Right lung (tissue), 2 donors: ENCODE measurements at regions not wholly inside any gene's neighbourhood (a gene's known extent, or its start where the extent isn't known, plus 50 kb on each side); places are given as distances from the start of the nearest gene placed in this dataset.

Experiments
- DNase-seq, 2 donors: peaks; one replicate each; pipeline ENCODE4 v3.0.0-alpha.2; 2013

DNA sequence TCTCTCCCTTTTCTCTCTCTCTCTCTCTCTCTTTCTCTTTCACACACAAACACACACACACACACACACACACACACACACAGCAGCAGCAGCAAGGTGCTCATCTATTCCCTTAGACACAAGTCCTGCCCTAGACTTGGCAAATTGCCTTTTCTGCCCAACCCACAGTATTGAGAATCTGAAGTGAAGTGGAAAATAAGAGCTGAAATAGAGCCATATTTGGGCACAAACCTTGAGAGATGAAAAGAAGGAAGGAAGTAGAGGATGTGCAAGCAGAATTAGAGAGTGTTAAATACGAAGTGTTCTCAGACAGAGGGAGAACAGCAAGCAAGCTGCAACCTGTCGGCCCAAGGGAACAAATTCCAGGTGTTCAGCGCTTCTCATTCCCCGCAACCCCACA is 557.5 kb upstream of the NOX3 start:
- DNase-seq: no peak

DNA sequence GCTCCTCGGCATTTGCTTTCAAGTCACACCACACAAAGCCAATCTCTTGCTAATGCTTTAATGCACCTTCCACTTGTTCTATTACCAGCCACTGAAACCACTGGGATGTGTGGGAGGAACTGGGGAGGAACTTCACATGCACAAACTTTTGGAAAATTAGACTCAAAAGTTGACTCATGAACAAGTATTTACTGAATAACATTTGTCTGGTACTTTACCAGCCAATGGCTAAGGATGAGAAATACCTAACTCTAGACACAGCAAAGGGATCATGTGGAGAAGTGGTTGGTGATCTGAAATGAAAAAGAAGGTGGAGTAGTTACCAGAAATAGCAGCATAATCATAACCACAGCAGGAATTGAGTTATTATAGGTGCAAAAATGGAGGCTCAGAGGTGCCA is 554.0 kb upstream of the NOX3 start:
- no peak for DNase-seq

- no peak for DNase-seq
These were observed 549.2 kb upstream of the NOX3 start for GRCh38 chr6:156004796-156005195.

DNA sequence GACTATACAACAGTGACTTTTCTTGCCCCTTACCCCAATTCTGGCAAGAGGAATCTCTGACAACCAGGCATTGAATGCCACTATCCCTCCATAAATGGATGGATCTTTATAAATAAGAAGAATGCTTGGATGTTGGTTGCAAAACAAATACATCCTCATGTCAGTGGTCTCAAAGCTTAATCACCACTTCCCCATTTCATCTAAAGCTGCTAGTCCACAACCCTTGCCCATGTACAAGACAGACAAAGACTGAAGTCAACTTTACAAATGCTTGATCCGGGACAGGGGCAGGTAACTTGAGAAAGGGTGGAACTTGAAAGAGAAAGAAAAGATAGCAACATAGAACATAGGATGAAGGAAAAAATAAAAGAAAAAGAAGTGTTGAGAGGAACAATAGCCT is 540.5 kb upstream of the NOX3 start:
- no peak for DNase-seq

DNA sequence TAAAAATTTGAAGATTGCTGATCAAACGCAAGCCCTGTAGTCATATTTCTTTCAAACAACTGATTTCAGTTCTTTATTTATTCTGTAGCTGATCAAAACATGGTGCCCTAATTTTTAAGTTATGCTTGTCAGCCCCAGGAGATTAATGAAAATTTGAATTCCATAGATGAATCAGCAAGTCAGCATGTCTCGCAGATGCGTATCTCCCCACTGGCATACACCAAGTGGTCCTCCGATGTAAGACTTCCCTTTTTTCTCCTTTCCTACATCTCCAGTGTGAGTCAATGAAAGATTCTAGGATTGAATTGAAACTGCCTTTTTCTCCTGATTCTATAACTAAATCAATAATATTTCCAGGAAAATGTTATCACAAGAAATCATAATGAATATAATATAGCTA is 539.6 kb upstream of the NOX3 start:
- no peak for DNase-seq

- no peak for DNase-seq
These were observed 538.4 kb upstream of the NOX3 start for GRCh38 chr6:155994086-155994485.

DNA sequence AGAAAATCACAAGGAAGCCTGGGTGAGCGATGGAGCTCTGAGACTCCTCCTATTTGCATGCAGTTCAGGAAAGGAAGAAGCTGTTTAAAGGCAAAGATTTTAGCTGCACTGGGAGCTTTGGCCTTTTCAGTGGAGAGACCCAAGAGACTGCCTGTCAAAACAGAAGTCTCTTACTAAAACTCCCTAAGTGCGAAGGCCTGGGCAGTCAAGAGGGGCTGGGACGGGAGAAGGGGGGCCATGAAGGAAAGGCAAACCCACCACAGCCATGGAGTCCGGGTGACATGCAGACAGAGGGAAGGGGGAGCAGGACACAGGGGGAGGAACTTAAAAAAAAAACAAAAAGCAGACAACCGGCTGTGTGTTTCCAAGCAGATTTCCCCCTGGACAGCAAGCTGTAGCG is 537.6 kb upstream of the NOX3 start:
- DNase-seq: no peak

- DNase-seq: peak; percentile 86 to 89
These were observed 530.1 kb upstream of the NOX3 start for GRCh38 chr6:155985660-155986138.

DNA sequence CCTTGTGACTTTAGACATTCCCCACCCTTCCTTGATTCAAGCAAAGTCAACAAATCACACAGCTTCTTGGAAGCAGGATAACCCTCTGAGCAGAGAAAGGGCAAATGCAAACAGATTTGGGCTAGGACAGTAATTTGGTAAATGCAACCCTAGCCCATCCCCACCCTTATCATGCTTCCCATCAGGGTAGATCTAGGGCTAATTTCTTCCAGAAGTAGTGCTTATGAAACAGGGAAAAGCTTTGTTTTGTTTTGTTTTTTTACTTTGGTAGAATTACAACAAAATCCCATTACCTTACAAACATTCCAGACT is 525.1 kb upstream of the NOX3 start:
- DNase-seq: no peak

DNA sequence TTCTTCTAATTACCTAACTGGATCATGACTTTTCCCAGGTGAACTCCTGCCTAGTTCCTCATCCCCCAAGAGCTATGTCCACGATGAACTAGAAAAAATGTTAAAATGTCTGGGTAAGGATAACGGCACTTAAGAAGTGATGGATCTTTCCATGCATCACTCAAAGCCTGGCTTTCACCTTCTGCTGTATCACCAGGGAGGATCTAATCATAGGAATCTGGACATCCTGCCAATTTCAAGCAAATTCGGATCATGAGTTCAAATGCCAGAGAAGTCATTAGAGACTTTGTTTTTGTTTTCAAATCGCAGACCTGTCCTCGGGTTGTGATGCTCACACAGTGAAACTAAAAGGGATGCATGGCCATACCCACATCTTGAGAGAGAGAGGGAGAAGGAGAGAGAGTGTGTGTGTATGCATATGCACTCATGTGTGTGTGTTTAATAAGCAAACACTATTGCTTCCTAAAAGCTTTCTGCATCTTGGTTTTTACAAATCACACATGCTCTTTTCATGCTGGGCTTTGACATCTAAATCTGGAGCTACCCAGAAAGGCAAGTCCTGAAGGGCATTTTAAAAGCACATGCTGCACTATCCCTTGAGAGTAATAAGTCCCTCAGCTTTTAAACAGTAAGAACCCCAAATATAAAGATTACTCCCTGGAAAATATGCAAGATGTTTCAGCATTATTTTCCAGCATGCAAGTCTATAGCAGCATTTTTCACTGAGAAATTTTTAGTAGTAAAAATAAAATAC is 524.6 kb upstream of the NOX3 start:
- DNase-seq: no peak

DNA sequence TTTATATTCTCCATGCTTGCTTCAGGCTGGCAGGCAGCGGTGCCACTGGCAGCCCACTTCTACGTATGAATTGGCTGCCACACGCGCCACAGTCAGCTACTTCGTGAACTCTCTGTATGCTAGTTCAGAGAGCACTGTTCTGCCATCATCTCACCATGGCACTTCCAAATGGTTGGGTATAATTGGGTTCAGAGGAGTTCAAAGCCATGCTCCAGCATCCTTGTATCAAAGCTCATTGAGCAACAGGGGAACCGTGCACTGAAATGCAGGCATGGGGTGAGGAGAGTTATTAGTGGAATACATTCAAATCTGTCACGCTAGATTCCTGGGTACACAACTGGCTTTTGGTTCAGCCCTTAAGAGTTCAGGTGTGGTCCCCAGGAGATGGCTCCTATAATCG is 519.9 kb upstream of the NOX3 start:
- DNase-seq: no peak

DNA sequence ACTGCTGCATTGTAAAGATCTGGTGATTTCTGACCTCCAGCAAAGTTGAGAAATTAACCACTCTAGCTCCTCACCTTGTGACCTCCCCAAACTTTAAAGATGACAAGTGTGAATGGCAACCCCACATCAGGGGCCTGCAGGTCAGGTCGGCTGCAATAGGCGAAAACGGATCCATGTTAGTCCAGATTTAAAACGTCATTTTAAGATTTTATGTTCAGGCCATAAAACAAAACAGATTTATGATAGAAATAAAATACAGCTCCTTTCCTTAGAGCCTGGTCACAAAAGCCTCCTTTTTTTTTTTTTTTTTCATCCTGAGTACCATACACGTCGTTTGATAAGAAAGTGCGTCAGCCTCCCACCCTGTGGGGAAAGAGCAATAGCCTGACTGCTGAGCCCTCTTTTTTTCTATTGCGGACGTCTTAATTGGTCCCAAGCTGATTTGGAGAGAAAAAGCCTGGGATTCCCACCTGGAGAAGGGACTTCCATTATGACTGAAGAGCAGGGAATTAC is 519.2 kb upstream of the NOX3 start:
- DNase-seq: no peak

DNA sequence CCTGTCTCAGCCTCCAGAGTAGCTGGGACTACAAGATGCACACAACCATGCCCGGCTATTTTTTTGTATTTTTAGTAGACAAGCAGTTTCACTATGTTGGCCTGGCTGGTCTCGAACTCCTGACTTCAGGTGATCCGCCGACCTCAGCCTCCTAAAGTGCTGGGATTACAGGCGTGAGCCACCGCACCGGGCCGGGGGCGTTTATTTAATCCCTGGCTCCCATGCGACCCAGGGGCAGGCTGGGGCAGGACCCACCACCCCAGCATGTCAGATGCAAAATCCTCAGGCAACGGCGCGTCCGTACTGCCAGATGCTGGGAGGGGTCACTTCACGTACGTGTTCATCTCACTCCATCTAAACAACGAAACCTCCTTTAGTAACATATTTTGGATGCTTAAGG is 518.7 kb upstream of the NOX3 start:
- no peak for DNase-seq

DNA sequence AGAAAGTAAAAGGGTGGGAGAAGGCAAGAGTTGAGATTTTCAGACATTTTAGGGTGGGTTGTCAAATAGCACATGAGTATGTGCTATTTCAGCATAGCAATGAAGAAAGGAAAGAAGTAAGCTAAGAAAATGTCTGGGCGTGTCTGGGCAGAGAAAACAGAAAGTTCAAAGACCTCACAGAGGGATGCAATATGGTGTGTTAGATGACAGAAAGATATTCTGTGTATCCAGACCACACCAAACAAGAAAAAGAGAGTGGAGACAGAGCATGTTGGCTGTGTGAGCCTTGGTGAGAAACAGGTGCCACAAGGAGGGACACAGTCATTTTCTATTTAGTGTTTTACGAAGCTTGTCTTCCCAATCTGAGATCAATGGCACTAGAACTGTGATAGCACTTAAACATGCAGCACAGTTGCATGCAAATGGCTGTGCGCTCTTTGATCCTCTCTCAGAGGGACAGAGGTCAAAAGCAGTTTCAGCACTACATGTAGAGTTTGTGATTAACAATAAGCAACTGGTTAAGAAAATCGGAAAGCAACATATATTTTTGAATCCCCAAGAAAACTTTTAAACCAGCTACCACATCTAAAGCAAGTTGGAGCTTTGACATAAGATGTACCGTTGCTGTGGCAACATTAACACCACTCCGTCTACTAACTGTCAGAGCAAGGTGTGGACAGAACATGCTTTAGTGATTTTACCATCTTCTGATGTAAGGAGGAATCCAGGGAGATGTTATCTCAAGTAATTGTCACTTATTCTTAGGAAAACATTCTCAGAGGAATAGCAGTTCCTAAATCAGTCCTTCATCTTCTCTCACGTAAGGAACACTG is 515.5 kb upstream of the NOX3 start:
- DNase-seq: no peak

GRCh38 chr6:155970472-155970871 is 514.8 kb upstream of the NOX3 start:
- no peak for DNase-seq

DNA sequence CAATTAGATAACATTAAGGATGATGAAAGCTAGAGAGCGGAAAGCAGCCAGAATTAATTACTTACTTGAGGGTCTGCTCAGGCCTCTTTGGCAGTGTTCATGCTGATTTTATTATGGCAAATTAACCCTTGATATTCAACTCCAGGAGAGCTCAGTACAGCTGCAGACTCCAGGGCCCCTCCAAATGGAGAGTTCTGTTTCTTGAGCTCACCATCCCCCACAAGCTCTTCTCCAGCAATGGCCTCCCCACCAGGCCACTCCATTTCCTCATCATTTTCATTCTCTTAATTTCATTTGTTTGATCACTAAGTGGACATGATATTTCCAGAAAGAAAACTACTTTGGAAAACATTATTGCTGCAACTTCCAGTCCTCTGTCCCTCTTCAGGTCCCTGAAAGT is 513.3 kb upstream of the NOX3 start:
- DNase-seq: no peak

DNA sequence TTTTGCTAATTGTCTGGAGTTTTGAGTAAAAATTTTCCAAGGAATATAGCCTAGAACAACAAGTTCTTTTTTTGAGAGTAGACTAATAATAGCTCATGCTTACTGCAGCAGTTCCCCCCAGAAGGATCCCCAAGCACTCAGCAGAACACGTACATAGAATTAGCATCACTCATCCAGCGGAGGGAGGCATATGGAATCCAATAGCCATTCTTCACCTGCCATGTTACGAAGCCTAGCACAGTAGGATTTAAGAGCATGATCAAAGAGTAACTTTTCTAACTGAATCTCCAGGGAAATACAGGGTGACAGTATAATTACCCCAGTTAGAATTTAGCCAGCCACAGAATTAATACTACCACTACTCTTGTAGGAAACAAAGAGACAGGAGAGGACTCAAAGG is 511.7 kb upstream of the NOX3 start:
- no peak for DNase-seq

GRCh38 chr6:155964544-155964943 is 508.9 kb upstream of the NOX3 start:
- no peak for DNase-seq

DNA sequence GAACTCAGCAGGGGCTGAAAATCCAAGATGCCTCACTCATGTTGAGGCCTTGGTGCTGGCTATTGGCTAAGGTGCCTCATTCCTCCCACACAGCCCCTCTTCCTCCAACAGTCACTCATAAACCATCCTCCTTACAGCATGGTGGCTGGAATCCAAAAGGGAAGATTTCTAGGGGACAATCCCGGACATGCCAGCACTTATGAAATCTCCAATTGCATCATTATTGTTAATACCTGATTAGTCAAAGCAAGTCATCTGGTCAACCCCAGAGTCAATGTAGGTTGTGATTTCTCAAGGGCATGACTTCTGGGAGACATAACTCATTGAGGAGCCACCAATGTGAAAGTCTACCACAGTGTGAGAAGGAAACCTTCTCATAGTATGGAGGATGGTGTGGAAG is 506.6 kb upstream of the NOX3 start:
- DNase-seq: no peak

DNA sequence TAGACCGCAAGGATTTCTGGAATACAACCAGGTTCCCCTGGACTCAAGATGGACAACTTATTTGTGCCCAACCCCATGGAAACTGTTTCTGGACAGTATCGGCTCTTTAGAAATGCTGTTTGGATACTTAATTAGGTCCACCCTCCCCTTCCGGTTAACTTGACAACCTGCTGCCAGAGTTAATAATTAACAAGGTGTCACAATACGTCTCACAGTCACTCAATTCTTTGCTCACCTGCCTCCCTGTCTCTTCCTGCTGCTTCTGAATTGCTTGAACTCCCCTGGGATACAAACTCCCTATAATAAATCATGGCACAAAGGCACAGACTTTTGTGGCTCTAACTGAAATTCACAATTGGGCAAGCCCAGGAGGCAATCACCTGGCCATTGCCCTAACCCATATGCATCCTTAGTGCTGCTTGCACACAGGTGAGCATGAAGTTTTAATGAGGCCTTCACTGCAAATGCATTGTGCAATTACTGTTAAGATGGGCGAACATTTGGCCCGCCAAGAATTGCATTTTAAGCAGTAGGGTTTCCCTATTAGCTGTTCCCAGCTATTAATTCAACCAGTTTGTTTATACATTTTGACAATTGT is 504.4 kb upstream of the NOX3 start:
- DNase-seq: no peak

- no peak for DNase-seq
These were observed 502.9 kb upstream of the NOX3 start for GRCh38 chr6:155958550-155958949.

GRCh38 chr6:155955038-155955437 is 499.4 kb upstream of the NOX3 start:
- DNase-seq: no peak

- DNase-seq: no peak
These were observed 498.5 kb upstream of the NOX3 start for GRCh38 chr6:155954149-155954548.
